ENCODE measurements at regions not wholly inside any gene's neighbourhood (a gene's known extent, or its start where the extent isn't known, plus 50 kb on each side); places are given as distances from the start of the nearest gene placed in this dataset.

DNA sequence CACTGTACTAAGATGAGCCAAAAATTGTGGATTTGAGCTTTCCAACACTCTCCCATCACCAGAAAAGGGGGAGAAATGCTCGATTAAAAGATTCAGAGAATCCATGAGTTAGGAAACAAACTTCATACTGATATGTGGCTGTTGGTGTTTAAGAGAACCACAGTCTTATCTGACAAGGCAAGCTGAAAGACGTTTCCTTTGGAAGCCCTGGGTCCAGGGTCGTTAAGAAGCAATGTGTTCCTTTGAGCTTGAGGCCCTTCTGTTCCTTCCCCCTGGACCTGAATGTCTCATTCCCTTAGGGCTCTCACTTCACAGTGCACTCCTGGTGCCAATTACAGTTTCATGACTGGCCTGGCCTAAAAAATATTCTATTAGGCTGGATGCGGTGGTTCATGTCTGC lies 524.8 kb upstream of the PPP2R3A start:
- Histone ChIP-seq H3K9me3 (no peaks in the 10 kb centered on the region), H3K9ac (ENCODE audit: low read depth in 2 of 2, low read length in 2 of 2) (no peak overlapping the region), H3K27me3 (no peaks in the 10 kb centered on the region), H3K4me1 (no peaks in the 10 kb centered on the region), H3K4me3 (no peak overlapping the region), H3K36me3 (no peaks in the 10 kb centered on the region), H3K27ac (no peak overlapping the region)
- TF ChIP-seq, protein P1, sequence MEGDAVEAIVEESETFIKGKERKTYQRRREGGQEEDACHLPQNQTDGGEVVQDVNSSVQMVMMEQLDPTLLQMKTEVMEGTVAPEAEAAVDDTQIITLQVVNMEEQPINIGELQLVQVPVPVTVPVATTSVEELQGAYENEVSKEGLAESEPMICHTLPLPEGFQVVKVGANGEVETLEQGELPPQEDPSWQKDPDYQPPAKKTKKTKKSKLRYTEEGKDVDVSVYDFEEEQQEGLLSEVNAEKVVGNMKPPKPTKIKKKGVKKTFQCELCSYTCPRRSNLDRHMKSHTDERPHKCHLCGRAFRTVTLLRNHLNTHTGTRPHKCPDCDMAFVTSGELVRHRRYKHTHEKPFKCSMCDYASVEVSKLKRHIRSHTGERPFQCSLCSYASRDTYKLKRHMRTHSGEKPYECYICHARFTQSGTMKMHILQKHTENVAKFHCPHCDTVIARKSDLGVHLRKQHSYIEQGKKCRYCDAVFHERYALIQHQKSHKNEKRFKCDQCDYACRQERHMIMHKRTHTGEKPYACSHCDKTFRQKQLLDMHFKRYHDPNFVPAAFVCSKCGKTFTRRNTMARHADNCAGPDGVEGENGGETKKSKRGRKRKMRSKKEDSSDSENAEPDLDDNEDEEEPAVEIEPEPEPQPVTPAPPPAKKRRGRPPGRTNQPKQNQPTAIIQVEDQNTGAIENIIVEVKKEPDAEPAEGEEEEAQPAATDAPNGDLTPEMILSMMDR (IDR thresholded peaks at IDR 0.05) = no peak
- intact Hi-C loops (cut with DNase I) = no loop called here
- DNase-seq = no peak

DNA sequence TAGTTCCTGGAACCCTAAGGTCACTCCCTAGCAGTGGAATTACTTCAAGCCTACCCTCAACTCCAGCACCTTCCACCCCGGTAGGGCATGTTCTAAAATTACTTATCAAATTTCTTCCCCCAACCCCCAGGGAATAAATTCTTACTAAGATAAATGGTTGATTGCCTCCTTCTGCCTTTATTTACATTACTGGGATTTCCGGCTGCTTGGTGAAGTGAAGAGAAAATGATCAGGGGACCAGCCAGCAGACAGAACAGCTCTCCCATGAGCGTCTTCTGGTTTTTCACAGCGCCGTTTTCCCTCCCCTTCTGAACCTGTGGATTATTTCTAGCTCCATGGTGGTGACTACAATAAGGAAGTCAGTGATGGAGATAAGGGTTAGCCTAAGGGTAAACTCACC lies 521.5 kb upstream of the PPP2R3A start:
- intact Hi-C loops (cut with DNase I) = no loop called here
- Histone ChIP-seq H3K9ac (ENCODE audit: low read depth in 2 of 2, low read length in 2 of 2) (no peak overlapping the region), H3K27me3 (no peaks in the 10 kb centered on the region), H3K27ac (no peak overlapping the region), H3K4me1 (no peaks in the 10 kb centered on the region), H3K4me3 (no peak overlapping the region), H3K9me3 (no peaks in the 10 kb centered on the region), H3K36me3 (no peaks in the 10 kb centered on the region)
- TF ChIP-seq, protein P1 (IDR thresholded peaks at IDR 0.05) = no peak
- no peak for DNase-seq

DNA sequence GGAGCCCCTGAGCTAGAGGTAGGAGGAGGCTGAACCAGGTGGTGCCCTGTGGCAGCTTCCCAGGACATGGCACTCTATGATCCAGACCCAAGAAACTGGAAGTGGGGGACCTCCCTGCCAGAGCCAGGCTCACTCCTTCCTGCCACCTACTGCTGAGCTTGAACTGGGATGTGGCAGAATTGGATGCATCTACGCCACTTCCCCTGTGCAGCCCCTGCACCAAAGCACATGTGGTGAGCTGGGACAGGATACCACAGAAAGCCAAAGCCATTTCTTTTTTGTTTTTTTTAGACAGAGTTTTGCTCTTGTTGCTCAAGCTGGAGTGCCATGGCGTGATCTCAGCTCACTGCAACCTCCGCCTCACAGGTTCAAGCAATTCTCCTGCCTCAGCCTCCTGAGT lies 518.0 kb upstream of the PPP2R3A start:
- Histone ChIP-seq H3K27me3 (no peaks in the 10 kb centered on the region), H3K4me1 (no peaks in the 10 kb centered on the region), H3K27ac (no peak overlapping the region), H3K4me3 (no peak overlapping the region), H3K9me3 (no peaks in the 10 kb centered on the region), H3K9ac (ENCODE audit: low read depth in 2 of 2, low read length in 2 of 2) (no peak overlapping the region), H3K36me3 (no peaks in the 10 kb centered on the region)
- TF ChIP-seq, protein P1 (IDR thresholded peaks at IDR 0.05) = no peak
- intact Hi-C loops (cut with DNase I) = no loop called here
- DNase-seq = no peak

DNA sequence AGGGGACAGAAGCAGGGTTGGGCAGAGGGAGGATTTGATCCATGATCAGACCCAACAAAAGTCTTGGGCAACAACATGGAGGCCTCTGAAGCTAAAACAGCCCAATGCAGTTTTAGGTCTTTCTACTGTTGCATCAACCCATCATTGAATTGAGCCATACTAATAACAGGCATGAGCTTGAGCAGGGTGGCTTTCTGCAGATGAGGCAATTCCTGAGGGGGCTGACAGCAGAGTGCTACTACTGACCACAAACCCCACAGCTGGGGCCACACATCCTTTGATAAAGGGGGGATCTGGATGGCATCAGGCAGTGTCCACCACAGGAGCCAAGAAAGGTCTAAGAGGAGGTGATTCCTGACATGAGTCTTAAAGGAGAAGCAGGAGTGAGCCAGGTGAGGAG lies 517.0 kb upstream of the PPP2R3A start:
- Histone ChIP-seq H3K27me3 (no peaks in the 10 kb centered on the region), H3K9me3 (no peaks in the 10 kb centered on the region), H3K4me3 (no peak overlapping the region), H3K36me3 (no peaks in the 10 kb centered on the region), H3K4me1 (no peaks in the 10 kb centered on the region), H3K9ac (ENCODE audit: low read depth in 2 of 2, low read length in 2 of 2) (no peak overlapping the region), H3K27ac (no peak overlapping the region)
- DNase-seq = no peak
- TF ChIP-seq, protein P1 (IDR thresholded peaks at IDR 0.05) = no peak
- intact Hi-C loops (cut with DNase I) = no loop called here

DNA sequence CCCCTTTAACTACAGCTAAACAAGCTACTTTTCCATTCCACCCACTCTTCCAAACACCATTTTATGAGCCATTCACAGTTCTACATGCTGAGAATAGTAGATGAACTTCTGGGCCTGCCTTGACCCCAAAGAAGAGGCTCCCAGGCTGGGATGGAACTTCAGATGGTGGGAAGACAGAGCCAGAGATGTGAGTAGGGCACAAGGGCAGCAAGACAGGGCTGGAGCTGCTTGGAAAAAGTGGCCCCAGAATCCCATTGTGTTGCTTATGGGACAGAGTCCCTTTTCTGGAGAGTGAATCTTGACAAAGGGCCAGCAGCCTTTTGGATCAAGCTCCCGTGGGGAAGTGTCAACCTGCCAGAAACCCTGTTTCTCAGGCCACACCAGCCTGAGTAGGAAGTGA lies 516.5 kb upstream of the PPP2R3A start:
- Histone ChIP-seq H3K27ac (no peak overlapping the region), H3K36me3 (no peaks in the 10 kb centered on the region), H3K27me3 (no peaks in the 10 kb centered on the region), H3K9ac (ENCODE audit: low read depth in 2 of 2, low read length in 2 of 2) (no peak overlapping the region), H3K4me1 (no peaks in the 10 kb centered on the region), H3K4me3 (no peak overlapping the region), H3K9me3 (no peaks in the 10 kb centered on the region)
- intact Hi-C loops (cut with DNase I) = no loop called here
- TF ChIP-seq, protein P1 (IDR thresholded peaks at IDR 0.05) = no peak
- no peak for DNase-seq
